Neural crest cell (in vitro differentiated cells): ENCODE measurements at regions not wholly inside any gene's neighbourhood (a gene's known extent, or its start where the extent isn't known, plus 50 kb on each side); places are given as distances from the start of the nearest gene placed in this dataset.
A peak's percentile ranks its signal among the peaks of the same experiment; 100 is the strongest.

ENCODE experiments used
- DNase-seq: peaks from one replicate; pipeline ENCODE4 v3.0.0; 2021; ENCODE audit warnings: low read depth, mixed read lengths, low spot score
- H3K27ac Mint-ChIP-seq: one replicate; pipeline ENCODE4 v1.8.0; 2021; ENCODE audit warnings: mild to moderate bottlenecking, mixed read lengths; ENCODE audit not compliant: unreplicated experiment
- H3K27me3 Mint-ChIP-seq: 2 replicates; pipeline ENCODE4 v1.8.0; 2021; ENCODE audit warnings: low read depth, mild to moderate bottlenecking, mixed read lengths
- H3K36me3 Mint-ChIP-seq: 2 replicates; pipeline ENCODE4 v1.8.0; 2021; ENCODE audit warnings: low read depth, mild to moderate bottlenecking, mixed read lengths
- H3K4me1 Mint-ChIP-seq: 2 replicates; pipeline ENCODE4 v1.8.0; 2021; ENCODE audit warnings: mixed read lengths
- H3K4me3 Mint-ChIP-seq: one replicate; pipeline ENCODE4 v1.8.0; 2021; ENCODE audit warnings: mild to moderate bottlenecking, mixed read lengths
- H3K9me3 Mint-ChIP-seq: 2 replicates; pipeline ENCODE4 v1.8.0; 2021; ENCODE audit warnings: mixed read lengths
- CTCF ChIP-seq: fragments of 200-600 bp; sonication (generic); conservative IDR thresholded peaks from 2 replicates; pipeline ENCODE4 v1.5.0; 2021; ENCODE audit warnings: antibody characterized with exemption, mild to moderate bottlenecking

- peaks cover 7% of the 10 kb centered on the region for H3K4me1 Mint-ChIP-seq
- peaks cover 23% of the 10 kb centered on the region for H3K27me3 Mint-ChIP-seq
- no peak for DNase-seq
- H3K27ac Mint-ChIP-seq, result no peak overlapping the region
- TF ChIP-seq CTCF, result no peak
- no peaks in the 10 kb centered on the region for H3K9me3 Mint-ChIP-seq
- no peaks in the 10 kb centered on the region for H3K36me3 Mint-ChIP-seq
- no peak overlapping the region for H3K4me3 Mint-ChIP-seq
Observed at GRCh38 chr19:31944326-31944725, 401.1 kb upstream of the ZNF507 start.

GRCh38 chr19:31946491-31946890 lies 398.9 kb upstream of the ZNF507 start:
- Mint-ChIP-seq H3K4me1 (peaks cover 7% of the 10 kb centered on the region), H3K27ac (no peak overlapping the region)
- TF ChIP-seq CTCF, result no peak

GRCh38 chr19:31947436-31948115 lies 397.8 kb upstream of the ZNF507 start:
- Mint-ChIP-seq H3K9me3 (peaks cover 5% of the 10 kb centered on the region), H3K27ac (peak overlapping the region; percentile 50), H3K4me3 (no peak overlapping the region), H3K27me3 (peaks cover 27% of the 10 kb centered on the region), H3K4me1 (peaks cover 7% of the 10 kb centered on the region), H3K36me3 (no peaks in the 10 kb centered on the region)
- DNase-seq, result no peak
- TF ChIP-seq CTCF, result no peak

More at GRCh38 chr19:31946491-31946890, 398.9 kb upstream of the ZNF507 start:
- DNase-seq, result no peak
- Mint-ChIP-seq H3K4me3 (no peak overlapping the region), H3K27me3 (peaks cover 27% of the 10 kb centered on the region), H3K9me3 (peaks cover 3% of the 10 kb centered on the region), H3K36me3 (no peaks in the 10 kb centered on the region)

GRCh38 chr19:31952693-31953092 lies 392.7 kb upstream of the ZNF507 start:
- Mint-ChIP-seq H3K27ac (no peak overlapping the region), H3K36me3 (no peaks in the 10 kb centered on the region), H3K4me3 (no peak overlapping the region), H3K4me1 (no peaks in the 10 kb centered on the region), H3K27me3 (peaks cover 10% of the 10 kb centered on the region), H3K9me3 (peaks cover 5% of the 10 kb centered on the region)
- DNase-seq, result no peak
- TF ChIP-seq CTCF, result no peak

GRCh38 chr19:31955061-31955460 lies 390.3 kb upstream of the ZNF507 start:
- peaks cover 7% of the 10 kb centered on the region for H3K27me3 Mint-ChIP-seq
- H3K36me3 Mint-ChIP-seq, result no peaks in the 10 kb centered on the region
- no peaks in the 10 kb centered on the region for H3K4me1 Mint-ChIP-seq
- H3K27ac Mint-ChIP-seq, result no peak overlapping the region
- TF ChIP-seq CTCF, result no peak
- H3K4me3 Mint-ChIP-seq, result no peak overlapping the region
- no peak for DNase-seq
- peaks cover 2% of the 10 kb centered on the region for H3K9me3 Mint-ChIP-seq
